IMR-90 (cell line): ENCODE measurements at regions not wholly inside any gene's neighbourhood (a gene's known extent, or its start where the extent isn't known, plus 50 kb on each side); places are given as distances from the start of the nearest gene placed in this dataset.

Experiments used
- ATAC-seq: fragments of 200-7000 bp; cut with Tn5 transposase; 2 replicates; pipeline ENCODE4 v1.9.1; 2020; ENCODE audit warnings: low read depth, mild to moderate bottlenecking, moderate library complexity
- BruUV-seq: library from RNA; stranded (reverse); fragments of 400-500 nt; replicated peaks from 2 replicates; lab custom pipeline; 2021; lab: Mats Ljungman, UMichigan
- CTCF ChIA-PET: fragments of 300-600 bp; formaldehyde crosslinking; extraction: SDS; loops from one replicate; lab custom pipeline; 2021; ENCODE audit warnings: antibody characterized with exemption; lab: Yijun Ruan, JAX
- POLR2A ChIA-PET: fragments of 300-600 bp; sonication (Branson Sonifier 250); formaldehyde crosslinking; loops from one replicate; lab custom pipeline; 2022; ENCODE audit warnings: antibody characterized with exemption; ENCODE audit not compliant: unreplicated experiment; lab: Charles Lee
- DNase-seq: peaks from one replicate; pipeline ENCODE4 v3.0.0; 2013
- H2AFZ ChIP-seq: replicated peaks from 2 replicates; pipeline ENCODE3; 2013; ENCODE audit warnings: low read length, mild to moderate bottlenecking; ENCODE audit not compliant: poor library complexity
- H2AK5ac ChIP-seq: 2 replicates; pipeline ENCODE4 v1.6.1; 2013; ENCODE audit warnings: low read depth, low read length, inconsistent platforms
- H2AK9ac ChIP-seq: replicated peaks from 2 replicates; pipeline ENCODE3; 2013; ENCODE audit warnings: mild to moderate bottlenecking, low read depth, low read length, moderate library complexity; ENCODE audit not compliant: poor library complexity
- H2BK120ac ChIP-seq: 2 replicates; pipeline ENCODE4 v1.6.1; 2013; ENCODE audit warnings: low read depth, low read length, inconsistent platforms
- H2BK15ac ChIP-seq: 3 replicates; pipeline ENCODE4 v1.6.1; 2013; ENCODE audit warnings: low read depth, low read length, inconsistent platforms
- H2BK20ac ChIP-seq: 2 replicates; pipeline ENCODE4 v1.6.1; 2013; ENCODE audit warnings: low read depth, mild to moderate bottlenecking, inconsistent platforms, low read length, moderate library complexity
- H2BK5ac ChIP-seq: 2 replicates; pipeline ENCODE4 v1.6.1; 2013; ENCODE audit warnings: mild to moderate bottlenecking, low read depth, low read length, inconsistent platforms; ENCODE audit not compliant: poor library complexity, severe bottlenecking
- H3K14ac ChIP-seq: replicated peaks from 2 replicates; pipeline ENCODE4 v1.6.1; 2013; ENCODE audit warnings: low read depth, low read length, inconsistent platforms
- H3K18ac ChIP-seq: 2 replicates; pipeline ENCODE4 v1.6.1; 2013; ENCODE audit warnings: low read depth, low read length, control low read depth
- H3K23ac ChIP-seq: 2 replicates; pipeline ENCODE4 v1.6.1; 2013; ENCODE audit warnings: low read depth, low read length, inconsistent platforms
- H3K27ac ChIP-seq: 2 replicates; pipeline ENCODE4 v1.5.1; 2013; ENCODE audit warnings: mild to moderate bottlenecking, control low read depth, low read length; ENCODE audit not compliant: insufficient read depth
- H3K27me3 ChIP-seq: 2 replicates; pipeline ENCODE4 v1.6.1; 2013; ENCODE audit warnings: low read length; ENCODE audit not compliant: control insufficient read depth, insufficient read depth
- H3K36me3 ChIP-seq: 2 replicates; pipeline ENCODE4 v1.6.1; 2013; ENCODE audit warnings: low read length, mixed read lengths; ENCODE audit not compliant: control insufficient read depth, insufficient read depth
- H3K4ac ChIP-seq: 2 replicates; pipeline ENCODE4 v1.6.1; 2013; ENCODE audit warnings: low read depth, low read length, inconsistent platforms
- H3K4me1 ChIP-seq: 2 replicates; pipeline ENCODE4 v1.6.1; 2013; ENCODE audit warnings: low read length, mixed read lengths; ENCODE audit not compliant: control insufficient read depth, insufficient read depth
- H3K4me2 ChIP-seq: 2 replicates; pipeline ENCODE4 v1.6.1; 2013; ENCODE audit warnings: low read depth, mild to moderate bottlenecking, control low read depth, low read length, moderate library complexity
- H3K4me3 ChIP-seq: 2 replicates; pipeline ENCODE4 v1.5.1; 2013; ENCODE audit warnings: low read depth, mild to moderate bottlenecking, control low read depth, low read length, moderate library complexity; ENCODE audit not compliant: insufficient read depth
- H3K56ac ChIP-seq: 2 replicates; pipeline ENCODE4 v1.6.1; 2013; ENCODE audit warnings: low read length, inconsistent platforms; ENCODE audit not compliant: insufficient read depth; ENCODE audit errors: extremely low read depth
- H3K79me1 ChIP-seq, 2 experiments: 2 replicates each; pipeline ENCODE4 v1.6.1; 2013; ENCODE audit warnings: low read length in 2 of 2, inconsistent platforms in 1 of 2, low read depth in 1 of 2
- H3K9ac ChIP-seq: 2 replicates; pipeline ENCODE4 v1.6.1; 2013; ENCODE audit warnings: low read depth, low read length, control low read depth
- H3K9me1 ChIP-seq: 2 replicates; pipeline ENCODE4 v1.6.1; 2013; ENCODE audit warnings: low read length, inconsistent platforms; ENCODE audit not compliant: insufficient read depth
- H3K9me3 ChIP-seq: 2 replicates; pipeline ENCODE4 v1.6.1; 2013; ENCODE audit warnings: low read length; ENCODE audit not compliant: control insufficient read depth, insufficient read depth
- H4K20me1 ChIP-seq: 2 replicates; pipeline ENCODE4 v1.6.1; 2013; ENCODE audit warnings: low read length, inconsistent platforms; ENCODE audit not compliant: insufficient read depth
- H4K5ac ChIP-seq: 2 replicates; pipeline ENCODE4 v1.6.1; 2013; ENCODE audit warnings: mild to moderate bottlenecking, low read depth, low read length, control low read depth
- H4K8ac ChIP-seq, 2 experiments: 2 replicates each; pipeline ENCODE4 v1.6.1; 2013; ENCODE audit warnings: low read depth in 2 of 2, low read length in 2 of 2, control low read depth in 1 of 2, inconsistent platforms in 1 of 2
- H4K91ac ChIP-seq: 2 replicates; pipeline ENCODE4 v1.6.1; 2013; ENCODE audit warnings: low read depth, low read length, inconsistent platforms; ENCODE audit not compliant: insufficient read depth
- BHLHE40 ChIP-seq: fragments of 150-350 bp; IDR thresholded peaks from 2 replicates; pipeline ENCODE4 v1.6.1; 2016; ENCODE audit warnings: mild to moderate bottlenecking, low read depth, low read length
- CEBPB ChIP-seq: IDR thresholded peaks from 2 replicates; pipeline ENCODE4 v1.6.1; 2012; ENCODE audit warnings: low read depth, low read length, improper control_type of control experiment
- CHD1 ChIP-seq: IDR thresholded peaks from 2 replicates; pipeline ENCODE4 v1.6.1; 2012; ENCODE audit warnings: low read depth, low read length, improper control_type of control experiment
- CTCF ChIP-seq: conservative IDR thresholded peaks from 2 replicates; pipeline ENCODE4 v1.5.1; 2012; ENCODE audit warnings: mild to moderate bottlenecking, low read depth, low read length, improper control_type of control experiment
- FOS ChIP-seq: fragments of 150-350 bp; IDR thresholded peaks from 2 replicates; pipeline ENCODE4 v1.6.1; 2016; ENCODE audit warnings: low read depth, low read length
- MAFK ChIP-seq: IDR thresholded peaks from 2 replicates; pipeline ENCODE4 v1.6.1; 2012; ENCODE audit warnings: low read depth, low read length, improper control_type of control experiment
- MAZ ChIP-seq: IDR thresholded peaks from 2 replicates; pipeline ENCODE4 v1.6.1; 2012; ENCODE audit warnings: low read depth, mild to moderate bottlenecking, low read length, improper control_type of control experiment, moderate library complexity, borderline replicate concordance
- MXI1 ChIP-seq: IDR thresholded peaks from 2 replicates; pipeline ENCODE4 v1.6.1; 2012; ENCODE audit warnings: low read depth, mild to moderate bottlenecking, low read length, moderate library complexity, borderline replicate concordance
- NFE2L2 ChIP-seq: fragments of 150-350 bp; IDR thresholded peaks from 2 replicates; pipeline ENCODE4 v1.6.1; 2016; ENCODE audit warnings: low read depth, mild to moderate bottlenecking, low read length
- POLR2A ChIP-seq: IDR thresholded peaks from 2 replicates; pipeline ENCODE4 v1.6.1; 2012; ENCODE audit warnings: mild to moderate bottlenecking, low read depth, low read length
- RAD21 ChIP-seq: IDR thresholded peaks from 2 replicates; pipeline ENCODE4 v1.6.1; 2012; ENCODE audit warnings: low read length, improper control_type of control experiment
- RCOR1 ChIP-seq: IDR thresholded peaks from 2 replicates; pipeline ENCODE4 v1.6.1; 2012; ENCODE audit warnings: mild to moderate bottlenecking, low read length, improper control_type of control experiment; ENCODE audit not compliant: insufficient replicate concordance
- RFX5 ChIP-seq: IDR thresholded peaks from 2 replicates; pipeline ENCODE4 v1.8.0; 2012; ENCODE audit warnings: low read depth, mild to moderate bottlenecking, low read length, moderate library complexity
- SMC3 ChIP-seq: fragments of 150-350 bp; IDR thresholded peaks from 2 replicates; pipeline ENCODE4 v1.6.1; 2016; ENCODE audit warnings: low read depth, mild to moderate bottlenecking, antibody characterized with exemption, low read length, moderate library complexity
- WGBS, 2 experiments: methylation state at CpG; one replicate each; pipeline versions ENCODE4 v1.1.5 to v1.1.7; 2013; ENCODE audit warnings: missing lambda C conversion rate in 2 of 2; ENCODE audit not compliant: insufficient read length in 1 of 2; ENCODE audit errors: extremely low coverage in 2 of 2; 5-methylcytosine and 5-hydroxymethylcytosine counted together
- dilution Hi-C: fragments of 300-500 bp; cut with HindIII; formaldehyde crosslinking; loops from one replicate; pipeline ENCODE4 v1.14.3; 2018; ENCODE audit warnings: low sequenced_read_pairs; ENCODE audit not compliant: unreplicated experiment
- in situ Hi-C: fragments of 300-500 bp; cut with MboI; formaldehyde crosslinking; loops from 3 replicates; pipeline ENCODE4 v1.14.3; 2019; ENCODE audit warnings: low sequenced_read_pairs, inconsistent platforms, mixed read lengths
- intact Hi-C: fragments of 100-400 bp; cut with micrococcal nuclease; formaldehyde crosslinking; loops from 2 replicates; pipeline ENCODE4 v1.10.0; 2022
- TF ChIP-seq, protein P1 (sequence below): fragments of 150-350 bp; IDR thresholded peaks from 2 replicates; pipeline ENCODE4 v1.6.1; 2017; ENCODE audit warnings: mild to moderate bottlenecking, antibody characterized with exemption, low read length, low read depth
- TF ChIP-seq, protein P2 (sequence below): fragments of 150-350 bp; IDR thresholded peaks from 2 replicates; pipeline ENCODE4 v1.6.1; 2016; ENCODE audit warnings: low read depth, mild to moderate bottlenecking, low read length, moderate library complexity, borderline replicate concordance

DNA sequence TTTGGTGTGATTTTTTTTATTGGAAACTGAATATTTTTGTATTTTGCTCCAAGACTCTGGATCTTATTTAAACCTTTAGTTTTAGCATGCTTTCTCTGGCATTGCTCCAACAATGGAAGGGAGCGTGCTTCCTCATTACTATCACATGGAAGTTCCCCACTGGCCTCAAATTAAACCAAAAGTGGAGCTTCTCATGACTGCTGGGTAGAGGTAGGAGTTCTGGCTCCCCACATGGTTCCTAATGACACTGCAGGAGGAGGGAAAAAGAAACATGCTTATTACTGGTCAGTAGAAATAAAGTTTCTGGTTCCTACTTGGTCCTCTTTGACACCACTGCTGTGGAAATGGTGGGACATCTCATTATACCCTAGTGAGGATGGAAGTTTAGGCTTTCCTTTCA, 310.5 kb downstream of the PTGER3 start:
- no peak overlapping the region for H3K9ac ChIP-seq
- no peak overlapping the region for H2AK5ac ChIP-seq
- no peak overlapping the region for H3K4me3 ChIP-seq
- dilution Hi-C loops (no loop called here), intact Hi-C loops (no loop called here), in situ Hi-C loops (no loop called here)
- TF ChIP-seq RCOR1 (no peak), MXI1 (no peak), MAZ (no peak), CTCF (no peak), BHLHE40 (no peak), FOS (no peak), RAD21 (no peak), RFX5 (no peak), MAFK (no peak), POLR2A (no peak), CHD1 (no peak), SMC3 (no peak), CEBPB (no peak), NFE2L2 (no peak)
- TF ChIP-seq, protein P1, sequence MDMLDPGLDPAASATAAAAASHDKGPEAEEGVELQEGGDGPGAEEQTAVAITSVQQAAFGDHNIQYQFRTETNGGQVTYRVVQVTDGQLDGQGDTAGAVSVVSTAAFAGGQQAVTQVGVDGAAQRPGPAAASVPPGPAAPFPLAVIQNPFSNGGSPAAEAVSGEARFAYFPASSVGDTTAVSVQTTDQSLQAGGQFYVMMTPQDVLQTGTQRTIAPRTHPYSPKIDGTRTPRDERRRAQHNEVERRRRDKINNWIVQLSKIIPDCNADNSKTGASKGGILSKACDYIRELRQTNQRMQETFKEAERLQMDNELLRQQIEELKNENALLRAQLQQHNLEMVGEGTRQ, result no peak
- TF ChIP-seq, protein P2, sequence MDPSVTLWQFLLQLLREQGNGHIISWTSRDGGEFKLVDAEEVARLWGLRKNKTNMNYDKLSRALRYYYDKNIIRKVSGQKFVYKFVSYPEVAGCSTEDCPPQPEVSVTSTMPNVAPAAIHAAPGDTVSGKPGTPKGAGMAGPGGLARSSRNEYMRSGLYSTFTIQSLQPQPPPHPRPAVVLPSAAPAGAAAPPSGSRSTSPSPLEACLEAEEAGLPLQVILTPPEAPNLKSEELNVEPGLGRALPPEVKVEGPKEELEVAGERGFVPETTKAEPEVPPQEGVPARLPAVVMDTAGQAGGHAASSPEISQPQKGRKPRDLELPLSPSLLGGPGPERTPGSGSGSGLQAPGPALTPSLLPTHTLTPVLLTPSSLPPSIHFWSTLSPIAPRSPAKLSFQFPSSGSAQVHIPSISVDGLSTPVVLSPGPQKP, result no peak
- H3K27me3 ChIP-seq, result no peaks in the 10 kb centered on the region
- CTCF ChIA-PET, result no interaction called here
- no peak for ATAC-seq
- POLR2A ChIA-PET, result no interaction called here
- no peak overlapping the region for H3K14ac ChIP-seq
- no peaks in the 10 kb centered on the region for H3K9me1 ChIP-seq
- no peaks in the 10 kb centered on the region for H3K4me1 ChIP-seq
- H3K9me3 ChIP-seq, result no peaks in the 10 kb centered on the region
- H3K36me3 ChIP-seq, result no peaks in the 10 kb centered on the region
- no peak overlapping the region for H2BK15ac ChIP-seq
- H4K91ac ChIP-seq, result no peak overlapping the region
- H2BK20ac ChIP-seq, result no peak overlapping the region
- no peak for DNase-seq
- no peak overlapping the region for H4K8ac ChIP-seq
- H3K4me2 ChIP-seq, result no peak overlapping the region
- no TSS peak for BruUV-seq
- H2AK9ac ChIP-seq, result no peak overlapping the region
- no peak overlapping the region for H3K27ac ChIP-seq
- H3K79me1 ChIP-seq, result no peaks in the 10 kb centered on the region
- no peaks in the 10 kb centered on the region for H4K20me1 ChIP-seq
- no peak overlapping the region for H2AFZ ChIP-seq
- no peak overlapping the region for H3K23ac ChIP-seq
- H4K5ac ChIP-seq, result no peak overlapping the region
- no peak overlapping the region for H2BK120ac ChIP-seq
- no peak overlapping the region for H3K56ac ChIP-seq
- H2BK5ac ChIP-seq, result no peak overlapping the region
- no peak overlapping the region for H3K18ac ChIP-seq
- H3K4ac ChIP-seq, result no peak overlapping the region
- WGBS, 2 experiments, result no CpG with 5 or more reads among the region's 1 CpG
